Posterior vena cava (tissue), 2 donors: ENCODE measurements at regions not wholly inside any gene's neighbourhood (a gene's known extent, or its start where the extent isn't known, plus 50 kb on each side); places are given as distances from the start of the nearest gene placed in this dataset.
A peak's percentile ranks its signal among the peaks of the same experiment; 100 is the strongest.
"Not testable (repeated sequence)": the region's sequence is repeated elsewhere in the genome, so short reads cannot be mapped to it uniquely, and the experiment has no call there.

Experiments
- DNase-seq: peaks from one replicate; pipeline ENCODE4 v3.0.0-alpha.2; 2020; ENCODE audit warnings: low spot score
- intact Hi-C, 2 donors: fragments of 100-400 bp; cut with DNase I; formaldehyde crosslinking; loops; one replicate each; pipeline versions ENCODE4 v1.14.1 to v1.14.2; 2022 to 2023
- donor health status: DM: yes; HTN: yes; CAD: no.
- donor health status: DM: yes; HTN: yes; CAD: no.

GRCh38 chr13:40368127-40368891 is 298.1 kb downstream of the FOXO1 start:
- DNase-seq: no peak
- intact Hi-C loops: no loop called here

GRCh38 chr13:40370661-40371060 is 295.8 kb downstream of the FOXO1 start:
- intact Hi-C loops: no loop called here
- DNase-seq: no peak

GRCh38 chr13:40371531-40372125 is 294.8 kb downstream of the FOXO1 start:
- intact Hi-C loops: no loop called here
- no peak for DNase-seq

DNA sequence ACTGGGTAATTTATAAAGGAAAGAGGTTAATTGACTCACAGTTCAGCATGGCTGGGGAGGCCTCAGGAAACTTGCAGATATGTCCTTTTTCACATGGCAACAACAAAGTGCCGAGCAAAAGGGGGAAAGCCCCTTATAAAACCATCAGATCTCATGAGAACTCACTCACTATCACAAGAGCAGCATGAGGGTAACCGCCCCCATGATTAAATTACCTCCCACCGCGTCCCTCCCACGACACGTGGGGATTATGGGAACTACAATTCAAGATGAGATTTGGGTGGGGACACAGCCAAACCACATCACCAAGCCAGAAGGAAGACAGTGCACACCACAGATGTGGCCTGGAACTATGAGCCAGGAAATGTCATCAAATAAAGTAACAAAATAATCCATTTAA is 292.8 kb downstream of the FOXO1 start:
- intact Hi-C loops, DNase-seq: not testable (repeated sequence)

GRCh38 chr13:40375489-40376171 is 290.8 kb downstream of the FOXO1 start:
- peak; percentile 84 for DNase-seq
- intact Hi-C loops: no loop called here

DNA sequence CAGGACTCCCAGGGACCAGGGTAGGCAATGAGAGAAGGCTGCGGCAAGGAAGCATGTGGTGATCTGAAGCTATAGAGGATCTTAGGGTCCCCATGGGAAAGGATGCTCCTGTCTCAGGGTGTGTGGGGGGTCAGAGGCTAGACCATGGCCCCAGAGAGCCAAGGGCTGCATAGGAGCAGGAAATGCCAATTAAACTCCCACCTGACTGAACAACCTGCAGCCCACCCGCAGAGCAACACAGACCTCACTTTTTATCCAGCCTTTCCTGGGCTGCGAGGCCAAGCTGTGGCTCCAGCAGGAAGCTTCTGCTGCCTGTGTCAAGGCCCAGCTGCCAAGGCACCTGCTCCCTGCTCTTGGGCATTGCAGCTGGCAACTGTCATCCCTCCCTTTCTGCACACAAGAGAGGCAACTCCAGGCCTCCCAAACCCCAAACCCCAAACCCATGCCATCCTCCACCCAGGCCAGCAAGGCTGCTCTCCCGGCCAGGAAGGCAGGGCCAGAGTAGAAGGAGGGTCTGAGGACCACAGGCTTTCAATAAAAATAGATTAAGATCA is 290.1 kb downstream of the FOXO1 start:
- intact Hi-C loops: no loop called here
- no peak for DNase-seq

GRCh38 chr13:40376867-40377535 is 289.4 kb downstream of the FOXO1 start:
- intact Hi-C loops: no loop called here
- DNase-seq: no peak

DNA sequence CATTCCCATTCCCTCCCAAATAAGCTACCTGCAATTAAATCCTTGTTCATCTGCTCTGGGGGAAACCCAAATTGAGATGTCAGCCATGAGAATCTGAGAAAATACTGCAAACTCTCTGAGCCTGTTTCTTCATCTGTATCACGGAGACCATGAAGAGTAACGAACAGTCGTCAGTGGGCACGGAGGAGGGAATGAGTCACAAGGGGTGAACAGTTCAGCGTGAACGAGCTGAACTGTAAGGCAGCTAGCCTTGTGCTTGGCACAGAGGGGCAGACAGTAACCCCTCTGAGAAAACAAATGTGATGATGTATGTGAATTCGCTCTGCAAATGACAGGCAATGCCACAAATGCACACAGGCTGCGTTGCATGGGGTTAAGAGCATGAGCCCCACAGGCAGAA is 288.7 kb downstream of the FOXO1 start:
- intact Hi-C loops: no loop called here
- DNase-seq: no peak

- intact Hi-C loops: no loop called here
- DNase-seq: no peak
Observed at GRCh38 chr13:40379196-40379595, 287.2 kb downstream of the FOXO1 start.

DNA sequence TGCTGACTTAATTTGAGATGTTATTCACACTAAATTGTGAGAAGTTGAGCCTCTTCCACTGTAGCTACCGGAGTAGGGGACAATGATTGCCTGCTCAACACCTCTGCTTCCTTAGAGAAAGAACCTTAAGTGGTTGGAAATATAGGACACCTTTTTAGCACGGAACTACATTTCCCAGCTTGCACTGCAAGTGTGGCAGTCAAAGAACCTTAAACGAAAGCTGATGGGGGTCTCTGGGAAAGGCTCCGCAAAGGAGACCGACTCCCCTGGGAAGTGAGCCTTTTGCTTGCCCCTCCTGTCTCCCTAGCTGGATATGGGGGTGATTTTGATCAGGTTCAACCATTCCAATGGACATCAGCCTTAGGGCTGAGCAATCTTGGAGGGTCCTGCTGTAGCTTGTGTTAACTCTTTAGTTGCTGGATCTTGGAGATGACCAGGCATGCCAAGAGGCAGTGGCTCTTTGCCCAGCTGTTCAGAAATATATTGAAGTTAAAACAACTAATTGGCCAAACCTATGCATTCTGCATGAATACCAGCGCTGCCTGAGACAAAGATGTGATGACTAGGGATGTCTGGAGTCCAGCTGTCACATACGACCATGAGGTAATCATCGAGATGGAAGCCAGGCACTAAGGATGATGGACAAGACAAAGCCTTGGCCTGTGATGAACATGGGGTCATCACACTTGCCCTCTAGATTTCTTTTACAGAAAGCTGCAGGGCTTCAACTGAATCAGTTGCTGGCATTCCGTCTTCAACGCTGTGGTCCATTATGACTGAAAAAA is 286.5 kb downstream of the FOXO1 start:
- intact Hi-C loops: no loop called here
- DNase-seq: no peak

DNA sequence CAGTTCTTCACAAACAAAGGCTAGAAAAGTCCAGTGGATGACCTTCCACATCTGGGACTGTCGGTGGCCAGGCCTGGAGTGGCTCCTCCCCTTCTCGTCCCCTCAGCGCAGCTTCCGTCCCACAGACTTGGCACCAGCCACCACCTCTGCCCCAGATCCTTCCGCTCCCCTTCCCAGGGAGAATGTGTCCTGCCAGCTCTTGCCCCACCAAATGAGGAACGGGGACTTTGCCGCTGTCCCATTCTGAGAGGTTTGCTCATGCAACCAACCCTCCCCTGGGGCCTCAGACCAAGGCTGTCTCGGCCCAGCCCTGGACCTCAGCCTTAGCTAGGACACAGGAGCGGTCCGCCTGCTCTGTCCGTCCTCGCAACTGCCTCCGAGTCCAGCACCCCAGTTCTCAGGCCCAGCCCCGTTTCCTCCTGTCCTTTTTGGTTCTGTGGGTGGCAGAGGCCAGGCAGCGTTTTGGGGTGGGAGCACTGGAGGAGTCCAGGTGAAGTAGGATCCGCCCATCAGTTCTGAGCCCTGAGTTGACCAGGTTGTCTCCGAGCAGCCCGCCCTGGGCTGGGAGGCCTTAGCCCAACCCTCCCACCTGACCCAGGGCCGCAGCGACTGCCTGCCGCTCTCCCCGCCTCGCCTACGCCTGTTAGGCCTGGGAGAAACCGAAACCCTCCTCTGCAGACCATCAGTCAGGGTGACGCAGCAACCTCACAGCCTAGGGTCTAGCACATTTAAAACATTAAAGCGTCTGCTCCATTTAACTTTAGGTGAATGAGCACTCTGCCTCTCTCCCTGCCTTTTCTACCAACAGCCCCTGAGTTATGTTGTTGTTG is 284.3 kb downstream of the FOXO1 start:
- DNase-seq: no peak
- intact Hi-C loops: no loop called here

DNA sequence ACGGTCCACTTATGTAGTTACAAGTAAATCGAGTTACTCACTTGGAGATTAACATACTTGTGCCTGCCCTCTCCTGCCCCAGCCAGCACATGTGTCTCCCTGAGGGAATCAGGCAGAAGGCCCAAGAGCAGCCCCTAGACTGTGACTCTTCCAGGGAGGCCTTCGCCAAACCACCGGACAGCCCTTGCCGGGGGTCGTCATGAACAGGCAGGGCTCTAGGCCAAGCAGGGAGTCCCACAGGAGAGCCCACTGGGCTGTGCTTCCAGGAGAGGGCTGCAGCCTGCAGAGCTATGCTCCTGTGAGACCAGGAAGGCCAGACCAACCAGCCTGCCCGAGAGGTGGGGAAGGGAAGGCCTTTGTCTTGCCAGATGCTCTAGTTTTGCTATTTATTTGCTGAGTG is 283.3 kb downstream of the FOXO1 start:
- intact Hi-C loops: no loop called here
- no peak for DNase-seq

DNA sequence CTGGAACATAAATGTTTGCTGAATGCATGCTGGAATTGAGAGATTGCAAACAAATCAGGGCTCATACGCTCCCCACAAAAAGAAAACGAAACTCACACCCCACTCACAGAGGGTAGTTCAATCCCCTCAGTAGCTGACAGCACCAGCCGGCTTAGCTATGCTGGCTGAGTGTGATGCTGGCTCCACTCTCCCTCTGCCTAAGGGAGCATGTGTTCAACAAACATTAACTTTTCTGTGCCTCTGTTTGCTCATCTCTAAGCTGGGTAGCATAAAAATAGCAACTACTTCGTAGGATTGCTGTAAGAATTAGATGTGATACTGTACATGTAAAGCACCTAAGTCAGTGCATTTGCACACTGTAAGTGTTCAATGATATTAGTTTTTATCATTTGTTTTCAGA is 282.6 kb downstream of the FOXO1 start:
- DNase-seq: no peak
- intact Hi-C loops: no loop called here

DNA sequence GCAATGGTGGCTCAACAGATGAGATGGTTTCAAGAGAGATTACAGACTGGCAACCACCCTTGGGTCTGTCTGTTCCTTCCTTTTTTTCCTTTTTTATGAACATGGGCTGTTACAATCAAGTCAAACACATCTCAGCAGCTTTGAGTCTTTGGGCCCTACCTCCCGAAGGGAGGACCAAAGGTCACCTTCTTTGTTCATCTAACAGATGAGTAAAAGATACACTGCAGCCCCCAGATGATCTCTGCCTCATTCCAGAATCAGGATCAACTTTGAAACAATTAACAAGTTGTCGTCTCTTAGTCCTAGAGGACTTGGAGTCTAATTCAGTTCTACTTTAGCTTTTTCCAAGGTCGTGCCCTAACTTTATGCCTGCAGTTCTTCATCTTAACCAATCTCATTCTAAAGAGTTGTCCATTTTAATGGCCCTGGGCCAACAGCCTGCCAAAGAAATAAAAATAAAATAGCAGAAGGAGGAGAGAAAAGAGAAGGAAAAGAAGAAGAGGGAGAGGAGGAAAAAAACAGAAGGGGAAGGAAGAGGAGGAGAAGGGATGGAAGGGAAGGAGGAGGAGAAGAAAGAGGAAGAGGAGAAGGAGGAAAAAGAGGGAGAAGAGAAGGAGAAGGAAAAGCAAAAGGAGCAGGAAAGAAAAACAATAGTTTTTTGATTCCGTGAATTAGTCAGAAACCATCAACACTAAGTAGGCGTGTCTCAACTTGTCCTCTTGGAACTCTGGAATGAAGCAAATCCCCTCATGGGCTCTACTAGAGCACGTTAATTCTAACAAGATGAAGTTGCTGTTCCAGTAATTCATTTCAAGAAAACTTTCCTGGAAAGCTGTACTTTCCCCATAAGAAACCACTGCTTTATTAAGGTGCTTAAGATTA is 281.2 kb downstream of the FOXO1 start:
- intact Hi-C loops: no loop called here
- DNase-seq: no peak

DNA sequence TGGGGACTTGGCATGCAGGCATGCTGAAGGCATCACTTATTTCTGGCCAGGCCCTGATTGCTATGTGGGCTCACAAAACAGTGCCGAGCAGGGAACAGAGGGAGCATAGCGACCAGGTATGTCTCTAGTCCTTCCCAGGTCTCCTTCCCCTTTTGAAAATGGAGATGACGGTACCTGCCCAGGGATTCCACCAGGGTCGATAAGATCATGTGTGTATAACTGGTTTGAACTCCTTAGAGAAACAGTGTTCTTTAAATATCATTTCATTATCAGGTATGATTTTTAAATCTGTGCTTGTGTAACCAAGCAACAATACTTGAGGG is 280.6 kb downstream of the FOXO1 start:
- intact Hi-C loops: no loop called here
- DNase-seq: no peak

- intact Hi-C loops: no loop called here
- DNase-seq: no peak
Observed at GRCh38 chr13:40386586-40386985, 279.9 kb downstream of the FOXO1 start.

- DNase-seq: no peak
- intact Hi-C loops: no loop called here
Observed at GRCh38 chr13:40387775-40388174, 278.7 kb downstream of the FOXO1 start.

DNA sequence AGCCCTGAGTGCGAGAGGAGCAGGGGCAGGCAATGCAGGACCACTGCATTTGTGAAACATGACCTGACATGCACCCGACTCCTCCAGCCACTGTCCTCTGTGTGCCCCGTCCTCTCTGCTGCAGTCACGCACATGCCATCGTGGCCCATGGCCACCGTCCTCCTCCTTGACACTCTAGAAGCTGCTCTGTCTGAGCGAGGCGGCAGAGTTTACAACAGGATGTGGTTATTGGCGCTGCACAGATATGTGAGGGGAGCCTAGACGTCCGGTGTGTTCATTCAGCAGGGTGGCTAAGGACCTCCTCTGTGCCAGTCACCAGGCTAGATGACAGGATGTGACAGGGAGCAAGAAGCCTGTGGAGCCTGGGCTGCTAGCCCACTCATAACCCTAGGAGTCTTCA is 277.8 kb downstream of the FOXO1 start:
- no peak for DNase-seq
- intact Hi-C loops: no loop called here
